ENCODE measurements at regions not wholly inside any gene's neighbourhood (a gene's known extent, or its start where the extent isn't known, plus 50 kb on each side); places are given as distances from the start of the nearest gene placed in this dataset.

GRCh38 chr13:63938851-63939250, 2523.2 kb upstream of the PCDH20 start:
- Mint-ChIP-seq H3K4me3 (no peak overlapping the region), H3K4me1 (no peaks in the 10 kb centered on the region), H3K27ac (no peak overlapping the region), H3K9me3 (no peaks in the 10 kb centered on the region; the same call in 2 of the 3 replicates), H3K36me3 (ENCODE audit: low read depth) (no peaks in the 10 kb centered on the region), H3K27me3 (ENCODE audit: insufficient read depth, low read depth, poor library complexity) (no peaks in the 10 kb centered on the region)
- H3K4me3 ChIP-seq = no peak overlapping the region
- H3K27me3 ChIP-seq (ENCODE audit: insufficient read depth) = no peaks in the 10 kb centered on the region
- H3K9me2 ChIP-seq (ENCODE audit: insufficient read depth) = no peaks in the 10 kb centered on the region
- no peak for DNase-seq (ENCODE audit: low spot score)
- H2AFZ ChIP-seq = no peak overlapping the region
- H3K36me3 ChIP-seq (ENCODE audit: insufficient read depth) = no peaks in the 10 kb centered on the region
- no peak for ATAC-seq
- H3K79me2 ChIP-seq (replicated peaks; ENCODE audit: insufficient read depth) = no peaks in the 10 kb centered on the region
- H3K27ac ChIP-seq (ENCODE audit: low read depth) = no peak overlapping the region
- H3K4me1 ChIP-seq (ENCODE audit: insufficient read depth) = no peaks in the 10 kb centered on the region
- TF ChIP-seq POLR2AphosphoS5 (IDR thresholded peaks at IDR 0.05; ENCODE audit: low read depth) (no peak), EZH2 (IDR thresholded peaks at IDR 0.05; ENCODE audit: low read depth, unreplicated experiment) (no peak), NANOG (IDR thresholded peaks at IDR 0.05; ENCODE audit: borderline replicate concordance) (no peak), CREB1 (CRISPR knock-in tag; IDR thresholded peaks at IDR 0.05; ENCODE audit: low read depth) (no peak), ZNF331 (CRISPR knock-in tag; IDR thresholded peaks at IDR 0.05; ENCODE audit: low read depth) (no peak), ZNF114 (CRISPR knock-in tag; IDR thresholded peaks at IDR 0.05) (no peak), EZH2phosphoT487 (IDR thresholded peaks at IDR 0.05; ENCODE audit: unreplicated experiment) (no peak), STAT1 (IDR thresholded peaks at IDR 0.05; ENCODE audit: unreplicated experiment) (no peak), JUNB (IDR thresholded peaks at IDR 0.05; ENCODE audit: unreplicated experiment) (no peak), CTCF (conservative IDR thresholded peaks at IDR 0.05; ENCODE audit: low read depth in 2 of 2) (no peak)
- TF ChIP-seq, protein P1, sequence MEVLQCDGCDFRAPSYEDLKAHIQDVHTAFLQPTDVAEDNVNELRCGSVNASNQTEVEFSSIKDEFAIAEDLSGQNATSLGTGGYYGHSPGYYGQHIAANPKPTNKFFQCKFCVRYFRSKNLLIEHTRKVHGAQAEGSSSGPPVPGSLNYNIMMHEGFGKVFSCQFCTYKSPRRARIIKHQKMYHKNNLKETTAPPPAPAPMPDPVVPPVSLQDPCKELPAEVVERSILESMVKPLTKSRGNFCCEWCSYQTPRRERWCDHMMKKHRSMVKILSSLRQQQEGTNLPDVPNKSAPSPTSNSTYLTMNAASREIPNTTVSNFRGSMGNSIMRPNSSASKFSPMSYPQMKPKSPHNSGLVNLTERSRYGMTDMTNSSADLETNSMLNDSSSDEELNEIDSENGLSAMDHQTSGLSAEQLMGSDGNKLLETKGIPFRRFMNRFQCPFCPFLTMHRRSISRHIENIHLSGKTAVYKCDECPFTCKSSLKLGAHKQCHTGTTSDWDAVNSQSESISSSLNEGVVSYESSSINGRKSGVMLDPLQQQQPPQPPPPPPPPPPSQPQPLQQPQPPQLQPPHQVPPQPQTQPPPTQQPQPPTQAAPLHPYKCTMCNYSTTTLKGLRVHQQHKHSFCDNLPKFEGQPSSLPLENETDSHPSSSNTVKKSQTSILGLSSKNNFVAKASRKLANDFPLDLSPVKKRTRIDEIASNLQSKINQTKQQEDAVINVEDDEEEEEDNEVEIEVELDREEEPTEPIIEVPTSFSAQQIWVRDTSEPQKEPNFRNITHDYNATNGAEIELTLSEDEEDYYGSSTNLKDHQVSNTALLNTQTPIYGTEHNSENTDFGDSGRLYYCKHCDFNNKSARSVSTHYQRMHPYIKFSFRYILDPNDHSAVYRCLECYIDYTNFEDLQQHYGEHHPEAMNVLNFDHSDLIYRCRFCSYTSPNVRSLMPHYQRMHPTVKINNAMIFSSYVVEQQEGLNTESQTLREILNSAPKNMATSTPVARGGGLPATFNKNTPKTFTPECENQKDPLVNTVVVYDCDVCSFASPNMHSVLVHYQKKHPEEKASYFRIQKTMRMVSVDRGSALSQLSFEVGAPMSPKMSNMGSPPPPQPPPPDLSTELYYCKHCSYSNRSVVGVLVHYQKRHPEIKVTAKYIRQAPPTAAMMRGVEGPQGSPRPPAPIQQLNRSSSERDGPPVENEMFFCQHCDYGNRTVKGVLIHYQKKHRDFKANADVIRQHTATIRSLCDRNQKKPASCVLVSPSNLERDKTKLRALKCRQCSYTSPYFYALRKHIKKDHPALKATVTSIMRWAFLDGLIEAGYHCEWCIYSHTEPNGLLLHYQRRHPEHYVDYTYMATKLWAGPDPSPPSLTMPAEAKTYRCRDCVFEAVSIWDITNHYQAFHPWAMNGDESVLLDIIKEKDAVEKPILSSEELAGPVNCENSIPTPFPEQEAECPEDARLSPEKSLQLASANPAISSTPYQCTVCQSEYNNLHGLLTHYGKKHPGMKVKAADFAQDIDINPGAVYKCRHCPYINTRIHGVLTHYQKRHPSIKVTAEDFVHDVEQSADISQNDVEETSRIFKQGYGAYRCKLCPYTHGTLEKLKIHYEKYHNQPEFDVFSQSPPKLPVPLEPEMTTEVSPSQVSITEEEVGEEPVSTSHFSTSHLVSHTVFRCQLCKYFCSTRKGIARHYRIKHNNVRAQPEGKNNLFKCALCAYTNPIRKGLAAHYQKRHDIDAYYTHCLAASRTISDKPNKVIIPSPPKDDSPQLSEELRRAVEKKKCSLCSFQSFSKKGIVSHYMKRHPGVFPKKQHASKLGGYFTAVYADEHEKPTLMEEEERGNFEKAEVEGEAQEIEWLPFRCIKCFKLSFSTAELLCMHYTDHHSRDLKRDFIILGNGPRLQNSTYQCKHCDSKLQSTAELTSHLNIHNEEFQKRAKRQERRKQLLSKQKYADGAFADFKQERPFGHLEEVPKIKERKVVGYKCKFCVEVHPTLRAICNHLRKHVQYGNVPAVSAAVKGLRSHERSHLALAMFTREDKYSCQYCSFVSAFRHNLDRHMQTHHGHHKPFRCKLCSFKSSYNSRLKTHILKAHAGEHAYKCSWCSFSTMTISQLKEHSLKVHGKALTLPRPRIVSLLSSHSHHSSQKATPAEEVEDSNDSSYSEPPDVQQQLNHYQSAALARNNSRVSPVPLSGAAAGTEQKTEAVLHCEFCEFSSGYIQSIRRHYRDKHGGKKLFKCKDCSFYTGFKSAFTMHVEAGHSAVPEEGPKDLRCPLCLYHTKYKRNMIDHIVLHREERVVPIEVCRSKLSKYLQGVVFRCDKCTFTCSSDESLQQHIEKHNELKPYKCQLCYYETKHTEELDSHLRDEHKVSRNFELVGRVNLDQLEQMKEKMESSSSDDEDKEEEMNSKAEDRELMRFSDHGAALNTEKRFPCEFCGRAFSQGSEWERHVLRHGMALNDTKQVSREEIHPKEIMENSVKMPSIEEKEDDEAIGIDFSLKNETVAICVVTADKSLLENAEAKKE (CRISPR knock-in tag; IDR thresholded peaks at IDR 0.05) = no peak
- TF ChIP-seq, protein P2, sequence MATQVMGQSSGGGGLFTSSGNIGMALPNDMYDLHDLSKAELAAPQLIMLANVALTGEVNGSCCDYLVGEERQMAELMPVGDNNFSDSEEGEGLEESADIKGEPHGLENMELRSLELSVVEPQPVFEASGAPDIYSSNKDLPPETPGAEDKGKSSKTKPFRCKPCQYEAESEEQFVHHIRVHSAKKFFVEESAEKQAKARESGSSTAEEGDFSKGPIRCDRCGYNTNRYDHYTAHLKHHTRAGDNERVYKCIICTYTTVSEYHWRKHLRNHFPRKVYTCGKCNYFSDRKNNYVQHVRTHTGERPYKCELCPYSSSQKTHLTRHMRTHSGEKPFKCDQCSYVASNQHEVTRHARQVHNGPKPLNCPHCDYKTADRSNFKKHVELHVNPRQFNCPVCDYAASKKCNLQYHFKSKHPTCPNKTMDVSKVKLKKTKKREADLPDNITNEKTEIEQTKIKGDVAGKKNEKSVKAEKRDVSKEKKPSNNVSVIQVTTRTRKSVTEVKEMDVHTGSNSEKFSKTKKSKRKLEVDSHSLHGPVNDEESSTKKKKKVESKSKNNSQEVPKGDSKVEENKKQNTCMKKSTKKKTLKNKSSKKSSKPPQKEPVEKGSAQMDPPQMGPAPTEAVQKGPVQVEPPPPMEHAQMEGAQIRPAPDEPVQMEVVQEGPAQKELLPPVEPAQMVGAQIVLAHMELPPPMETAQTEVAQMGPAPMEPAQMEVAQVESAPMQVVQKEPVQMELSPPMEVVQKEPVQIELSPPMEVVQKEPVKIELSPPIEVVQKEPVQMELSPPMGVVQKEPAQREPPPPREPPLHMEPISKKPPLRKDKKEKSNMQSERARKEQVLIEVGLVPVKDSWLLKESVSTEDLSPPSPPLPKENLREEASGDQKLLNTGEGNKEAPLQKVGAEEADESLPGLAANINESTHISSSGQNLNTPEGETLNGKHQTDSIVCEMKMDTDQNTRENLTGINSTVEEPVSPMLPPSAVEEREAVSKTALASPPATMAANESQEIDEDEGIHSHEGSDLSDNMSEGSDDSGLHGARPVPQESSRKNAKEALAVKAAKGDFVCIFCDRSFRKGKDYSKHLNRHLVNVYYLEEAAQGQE (IDR thresholded peaks at IDR 0.05; ENCODE audit: unreplicated experiment) = no peak
- TF ChIP-seq, protein P3, sequence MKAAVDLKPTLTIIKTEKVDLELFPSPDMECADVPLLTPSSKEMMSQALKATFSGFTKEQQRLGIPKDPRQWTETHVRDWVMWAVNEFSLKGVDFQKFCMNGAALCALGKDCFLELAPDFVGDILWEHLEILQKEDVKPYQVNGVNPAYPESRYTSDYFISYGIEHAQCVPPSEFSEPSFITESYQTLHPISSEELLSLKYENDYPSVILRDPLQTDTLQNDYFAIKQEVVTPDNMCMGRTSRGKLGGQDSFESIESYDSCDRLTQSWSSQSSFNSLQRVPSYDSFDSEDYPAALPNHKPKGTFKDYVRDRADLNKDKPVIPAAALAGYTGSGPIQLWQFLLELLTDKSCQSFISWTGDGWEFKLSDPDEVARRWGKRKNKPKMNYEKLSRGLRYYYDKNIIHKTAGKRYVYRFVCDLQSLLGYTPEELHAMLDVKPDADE (IDR thresholded peaks at IDR 0.05) = no peak
- H3F3A ChIP-seq (replicated peaks; ENCODE audit: low read depth) = no peaks in the 10 kb centered on the region
- no peaks in the 10 kb centered on the region for H4K20me1 ChIP-seq (replicated peaks; ENCODE audit: insufficient read depth)
- no peak overlapping the region for H3K4me2 ChIP-seq

Measured in GM23338 (cell line).